Activated naive CD8-positive, alpha-beta T cell treated with anti-CD3 and anti-CD28 coated beads, Interleukin-2, amount 10 ng/mL, durations not matched to agents 7 days and 5 days (primary cell): ENCODE measurements at regions not wholly inside any gene's neighbourhood (a gene's known extent, or its start where the extent isn't known, plus 50 kb on each side); places are given as distances from the start of the nearest gene placed in this dataset.
"Not testable (repeated sequence)": the region's sequence is repeated elsewhere in the genome, so short reads cannot be mapped to it uniquely, and the experiment has no call there.

Experiments
- ATAC-seq: fragments of 150-1000 bp; cut with Tn5 transposase; one replicate; pipeline ENCODE4 v1.10.0; 2021; ENCODE audit warnings: low read depth, moderate library complexity
- POLR2A ChIA-PET: fragments of 350-600 bp; sonication (Branson Sonifier 250); formaldehyde crosslinking; loops from one replicate; lab custom pipeline; 2021; ENCODE audit warnings: antibody characterized with exemption; lab: Charles Lee
- DNase-seq: peaks from one replicate; pipeline ENCODE4 v3.0.0; 2021
- H3K27ac Mint-ChIP-seq: one replicate; pipeline ENCODE4 v1.8.0; 2022; ENCODE audit warnings: mild to moderate bottlenecking, mixed read lengths
- H3K27me3 Mint-ChIP-seq: one replicate; pipeline ENCODE4 v1.8.0; 2022; ENCODE audit warnings: mild to moderate bottlenecking, moderate library complexity, mixed read lengths
- H3K36me3 Mint-ChIP-seq: one replicate; pipeline ENCODE4 v1.8.0; 2021; ENCODE audit warnings: mild to moderate bottlenecking, mixed read lengths
- H3K4me1 Mint-ChIP-seq: one replicate; pipeline ENCODE4 v1.8.0; 2021; ENCODE audit warnings: mixed read lengths
- H3K4me3 Mint-ChIP-seq: one replicate; pipeline ENCODE4 v1.8.0; 2022; ENCODE audit warnings: mild to moderate bottlenecking, moderate library complexity, mixed read lengths
- H3K9me3 Mint-ChIP-seq: one replicate; pipeline ENCODE4 v1.8.0; 2021; ENCODE audit warnings: mixed read lengths

DNA sequence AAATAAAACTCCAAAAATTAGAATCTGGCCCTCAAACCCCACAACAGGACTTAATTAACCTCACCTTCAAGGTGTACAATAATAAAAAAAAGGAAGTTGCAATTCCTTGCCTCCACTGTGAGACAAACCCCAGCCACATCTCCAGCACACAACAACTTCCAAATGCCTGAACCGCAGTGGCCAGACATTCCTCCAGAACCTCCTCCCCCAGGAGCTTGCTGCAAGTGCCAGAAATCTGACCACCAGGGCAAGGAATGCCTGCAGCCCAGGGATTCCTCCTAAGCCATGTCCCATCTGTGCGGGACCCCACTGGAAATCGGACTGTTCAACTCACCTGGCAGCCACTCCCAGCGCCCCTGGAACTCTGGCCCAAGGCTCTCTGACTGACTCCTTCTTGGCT, 519.0 kb downstream of the IRS2 start:
- ATAC-seq, POLR2A ChIA-PET, H3K36me3 Mint-ChIP-seq, H3K9me3 Mint-ChIP-seq, H3K4me1 Mint-ChIP-seq, H3K27ac Mint-ChIP-seq, H3K27me3 Mint-ChIP-seq, H3K4me3 Mint-ChIP-seq, DNase-seq: not testable (repeated sequence)

DNA sequence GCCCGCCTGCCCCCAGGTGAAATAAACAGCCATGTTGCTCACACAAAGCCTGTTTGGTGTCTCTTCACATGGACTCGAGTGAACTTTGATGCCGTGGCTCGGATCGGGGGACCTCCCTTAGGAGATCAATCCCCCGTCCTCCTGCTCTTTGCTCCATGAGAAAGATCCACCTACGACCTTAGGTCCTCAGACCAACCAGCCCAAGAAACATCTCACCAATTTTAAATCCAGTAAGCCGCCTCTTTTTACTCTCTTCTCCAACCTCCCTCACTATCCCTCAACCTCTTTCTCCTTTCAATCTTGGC, 521.0 kb downstream of the IRS2 start:
- H3K9me3 Mint-ChIP-seq, POLR2A ChIA-PET, H3K27ac Mint-ChIP-seq, H3K36me3 Mint-ChIP-seq, DNase-seq, H3K27me3 Mint-ChIP-seq, H3K4me3 Mint-ChIP-seq, ATAC-seq, H3K4me1 Mint-ChIP-seq: not testable (repeated sequence)

DNA sequence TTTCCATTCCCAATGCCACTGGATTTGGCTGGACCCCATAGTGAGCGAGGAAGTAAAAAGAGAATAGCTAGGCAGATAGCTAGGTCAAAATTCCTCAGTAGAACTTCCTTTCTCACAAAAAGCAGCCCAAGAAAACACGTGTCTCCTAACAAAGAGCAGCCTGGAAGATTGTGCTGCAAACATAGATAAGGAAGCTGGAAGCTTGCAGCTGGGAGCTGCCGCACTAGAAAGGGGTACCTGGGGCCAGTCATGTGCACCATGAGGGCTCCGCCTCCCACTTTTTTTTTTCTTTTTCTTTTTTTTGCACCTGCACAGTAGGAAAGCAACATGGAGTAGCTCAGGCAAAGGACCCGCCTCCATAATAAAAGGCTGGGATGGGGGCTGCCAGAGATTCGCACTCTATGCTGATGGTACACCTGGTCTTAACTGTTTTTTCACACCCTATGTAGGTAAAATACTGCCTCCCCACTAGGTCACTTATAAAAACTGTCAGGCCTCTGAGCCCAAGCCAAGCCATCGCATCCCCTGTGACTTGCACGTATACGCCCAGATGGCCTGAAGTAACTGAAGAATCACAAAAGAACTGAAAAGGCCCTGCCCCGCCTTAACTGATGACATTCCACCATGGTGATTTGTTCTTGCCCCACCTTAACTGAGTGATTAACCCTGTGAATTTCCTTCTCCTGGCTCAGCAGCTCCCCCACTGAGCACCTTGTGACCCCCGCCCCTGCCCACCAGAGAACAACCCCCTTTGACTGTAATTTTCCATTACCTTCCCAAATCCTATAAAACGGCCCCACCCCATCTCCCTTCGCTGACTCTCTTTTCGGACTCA, 521.6 kb downstream of the IRS2 start:
- H3K4me1 Mint-ChIP-seq, POLR2A ChIA-PET, H3K4me3 Mint-ChIP-seq, DNase-seq, H3K9me3 Mint-ChIP-seq, H3K27ac Mint-ChIP-seq, H3K27me3 Mint-ChIP-seq, ATAC-seq, H3K36me3 Mint-ChIP-seq: not testable (repeated sequence)

DNA sequence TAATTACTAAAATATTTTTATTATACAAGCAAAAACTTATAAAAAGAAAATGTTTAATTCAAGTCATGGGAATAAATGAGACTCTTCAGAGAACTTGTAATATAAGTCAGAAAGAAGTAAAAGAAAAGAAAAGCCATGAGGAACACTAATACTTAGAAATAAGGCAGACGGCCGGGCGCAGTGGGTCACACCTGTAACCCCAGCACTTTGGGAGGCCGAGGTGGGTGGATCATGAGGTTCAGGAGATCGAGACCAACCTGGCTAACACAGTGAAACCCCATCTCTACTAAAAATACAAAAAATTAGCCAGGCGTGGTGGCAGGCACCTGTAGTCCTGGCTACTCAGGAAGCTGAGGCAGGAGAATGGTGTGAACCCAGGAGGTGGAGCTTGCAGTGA, 528.6 kb downstream of the IRS2 start:
- H3K9me3 Mint-ChIP-seq, H3K27ac Mint-ChIP-seq, ATAC-seq, H3K4me1 Mint-ChIP-seq, DNase-seq, H3K4me3 Mint-ChIP-seq, H3K27me3 Mint-ChIP-seq, POLR2A ChIA-PET, H3K36me3 Mint-ChIP-seq: not testable (repeated sequence)
